Stimulated activated CD8-positive, alpha-beta memory T cell treated with anti-CD3 and anti-CD28 coated beads, Interleukin-4, amount 100 ng/mL, for 48 hours (primary cell): ENCODE measurements at regions not wholly inside any gene's neighbourhood (a gene's known extent, or its start where the extent isn't known, plus 50 kb on each side); places are given as distances from the start of the nearest gene placed in this dataset.

Source experiments
- DNase-seq: peaks from one replicate; pipeline ENCODE4 v3.0.0-alpha.2; 2020

GRCh38 chr11:127448101-127448500, 447.5 kb upstream of the KIRREL3 start:
- DNase-seq = no peak

GRCh38 chr11:127445476-127445875, 444.9 kb upstream of the KIRREL3 start:
- DNase-seq = no peak

- no peak for DNase-seq
These were observed 442.7 kb upstream of the KIRREL3 start for GRCh38 chr11:127443297-127443696.

- no peak for DNase-seq
These were observed 440.0 kb upstream of the KIRREL3 start for GRCh38 chr11:127440616-127441015.

GRCh38 chr11:127425281-127425680, 424.7 kb upstream of the KIRREL3 start:
- DNase-seq = no peak

GRCh38 chr11:127424661-127425060, 424.1 kb upstream of the KIRREL3 start:
- DNase-seq = no peak

GRCh38 chr11:127420139-127420538, 419.6 kb upstream of the KIRREL3 start:
- no peak for DNase-seq

- no peak for DNase-seq
These were observed 412.3 kb upstream of the KIRREL3 start for GRCh38 chr11:127412722-127413380.

GRCh38 chr11:127412234-127412633, 411.7 kb upstream of the KIRREL3 start:
- no peak for DNase-seq

GRCh38 chr11:127411283-127411682, 410.7 kb upstream of the KIRREL3 start:
- DNase-seq = no peak

GRCh38 chr11:127395034-127395433, 394.5 kb upstream of the KIRREL3 start:
- DNase-seq = no peak

GRCh38 chr11:127393460-127393997, 393.0 kb upstream of the KIRREL3 start:
- no peak for DNase-seq

GRCh38 chr11:127392575-127392974, 392.0 kb upstream of the KIRREL3 start:
- no peak for DNase-seq

- DNase-seq = no peak
These were observed 389.9 kb upstream of the KIRREL3 start for GRCh38 chr11:127390465-127390864.

GRCh38 chr11:127385071-127385470, 384.5 kb upstream of the KIRREL3 start:
- DNase-seq = no peak

- no peak for DNase-seq
These were observed 382.5 kb upstream of the KIRREL3 start for GRCh38 chr11:127383026-127383425.

- DNase-seq = no peak
These were observed 380.7 kb upstream of the KIRREL3 start for GRCh38 chr11:127381247-127381646.

- no peak for DNase-seq
These were observed 379.1 kb upstream of the KIRREL3 start for GRCh38 chr11:127379686-127380085.

GRCh38 chr11:127376301-127376700, 375.7 kb upstream of the KIRREL3 start:
- DNase-seq = no peak

GRCh38 chr11:127369356-127369755, 368.8 kb upstream of the KIRREL3 start:
- no peak for DNase-seq

GRCh38 chr11:127362754-127363308, 362.3 kb upstream of the KIRREL3 start:
- no peak for DNase-seq

- DNase-seq = no peak
These were observed 357.6 kb upstream of the KIRREL3 start for GRCh38 chr11:127358160-127358559.

GRCh38 chr11:127350476-127350875, 349.9 kb upstream of the KIRREL3 start:
- no peak for DNase-seq

- DNase-seq = peak; percentile 32
These were observed 345.4 kb upstream of the KIRREL3 start for GRCh38 chr11:127345819-127346459.
